AG04450 (cell line): ENCODE measurements at regions not wholly inside any gene's neighbourhood (a gene's known extent, or its start where the extent isn't known, plus 50 kb on each side); places are given as distances from the start of the nearest gene placed in this dataset.
"Not testable (repeated sequence)": the region's sequence is repeated elsewhere in the genome, so short reads cannot be mapped to it uniquely, and the experiment has no call there.

Source experiments
- CTCF ChIA-PET: fragments of 300-600, 350-600 bp; formaldehyde crosslinking; extraction: SDS; loops from one replicate; lab custom pipeline; 2022; ENCODE audit warnings: antibody characterized with exemption, inconsistent platforms; lab: Charles Lee
- POLR2A ChIA-PET: fragments of 350-600 bp; formaldehyde crosslinking; extraction: SDS; loops from one replicate; lab custom pipeline; 2021; ENCODE audit warnings: antibody characterized with exemption, inconsistent platforms; lab: Yijun Ruan, JAX
- DNase-seq: peaks from one replicate; pipeline ENCODE4 v3.0.0-alpha.2; 2011; ENCODE audit warnings: low read depth, low spot score
- H3K27ac ChIP-seq: one replicate; pipeline ENCODE4 v1.5.1; 2012; ENCODE audit warnings: low read depth, low read length, control low read depth
- H3K27me3 ChIP-seq: one replicate; pipeline ENCODE4 v1.6.0; 2012; ENCODE audit warnings: low read length; ENCODE audit not compliant: control insufficient read depth, insufficient read depth
- H3K4me3 ChIP-seq: 2 replicates; pipeline ENCODE4 v1.5.1; 2011; ENCODE audit warnings: mild to moderate bottlenecking, low read depth, low read length, control low read depth
- H3K9me3 ChIP-seq: 2 replicates; pipeline ENCODE4 v1.5.1; 2012; ENCODE audit warnings: low read length; ENCODE audit not compliant: control insufficient read depth, insufficient read depth
- CTCF ChIP-seq: IDR thresholded peaks from 2 replicates; pipeline ENCODE4 v1.5.1; 2011; ENCODE audit warnings: low read depth, low read length, control low read depth, inconsistent platforms

GRCh38 chr2:133888107-133888506, 319.8 kb upstream of the NCKAP5 start:
- CTCF ChIA-PET = interaction anchor here (0.6 to 4.7 kb wide), 5 partner anchors 10 to 563 kb away, joined by 3 to 91 read pairs (median 18); no protein-coding TSS in a partner anchor
- no peak for TF ChIP-seq CTCF
- H3K4me3 ChIP-seq = no peak overlapping the region
- POLR2A ChIA-PET = interaction anchor here (0.7 to 2.0 kb wide), 3 partner anchors 32 to 232 kb away, joined by 3 to 19 read pairs (median 6); no protein-coding TSS in a partner anchor
- no peak for DNase-seq
- peaks cover 3% of the 10 kb centered on the region for H3K27me3 ChIP-seq
- peaks cover 3% of the 10 kb centered on the region; the same call in 1 of the 2 replicates for H3K9me3 ChIP-seq
- H3K27ac ChIP-seq = no peak overlapping the region

GRCh38 chr2:133888621-133889219, 320.5 kb upstream of the NCKAP5 start:
- CTCF ChIA-PET = interaction anchor here (0.6 to 3.5 kb wide), 4 partner anchors 229 to 562 kb away, joined by 3 to 41 read pairs (median 10); no protein-coding TSS in a partner anchor
- no peak for DNase-seq
- POLR2A ChIA-PET = interaction anchor here (0.7 kb wide), 1 partner anchor 67 kb away, joined by 6 read pairs; no protein-coding TSS in a partner anchor

GRCh38 chr2:133892352-133892913, 324.2 kb upstream of the NCKAP5 start:
- DNase-seq = no peak

More at GRCh38 chr2:133888621-133889219, 320.5 kb upstream of the NCKAP5 start:
- peaks cover 3% of the 10 kb centered on the region for H3K27me3 ChIP-seq
- no peak for TF ChIP-seq CTCF
- no peak overlapping the region for H3K4me3 ChIP-seq
- peaks cover 9% of the 10 kb centered on the region; the same call in 1 of the 2 replicates for H3K9me3 ChIP-seq
- H3K27ac ChIP-seq = no peak overlapping the region

GRCh38 chr2:133894429-133894828, 326.2 kb upstream of the NCKAP5 start:
- ChIA-PET POLR2A (no interaction called here), CTCF (no interaction called here)

More at GRCh38 chr2:133892352-133892913, 324.2 kb upstream of the NCKAP5 start:
- TF ChIP-seq CTCF = no peak
- ChIA-PET CTCF (no interaction called here), POLR2A (no interaction called here)
- H3K27me3 ChIP-seq = peaks cover 2% of the 10 kb centered on the region
- peaks cover 17% of the 10 kb centered on the region for H3K9me3 ChIP-seq
- no peak overlapping the region for H3K4me3 ChIP-seq
- no peak overlapping the region for H3K27ac ChIP-seq

GRCh38 chr2:133897838-133898237, 329.6 kb upstream of the NCKAP5 start:
- H3K27ac ChIP-seq, H3K4me3 ChIP-seq, DNase-seq, POLR2A ChIA-PET, H3K27me3 ChIP-seq: not testable (repeated sequence)
- CTCF ChIA-PET = interaction anchor here (1.0 kb wide), 1 partner anchor 10 kb away, joined by 3 read pairs; no protein-coding TSS in a partner anchor
- peaks cover 17% of the 10 kb centered on the region for H3K9me3 ChIP-seq

More at GRCh38 chr2:133894429-133894828, 326.2 kb upstream of the NCKAP5 start:
- TF ChIP-seq CTCF = no peak
- no peak for DNase-seq
- Histone ChIP-seq H3K27me3 (peaks cover 2% of the 10 kb centered on the region), H3K9me3 (peaks cover 17% of the 10 kb centered on the region), H3K4me3 (no peak overlapping the region), H3K27ac (no peak overlapping the region)
